RPMI8226 (cell line): ENCODE measurements at regions not wholly inside any gene's neighbourhood (a gene's known extent, or its start where the extent isn't known, plus 50 kb on each side); places are given as distances from the start of the nearest gene placed in this dataset.
"Not testable (repeated sequence)": the region's sequence is repeated elsewhere in the genome, so short reads cannot be mapped to it uniquely, and the experiment has no call there.

Experiments used
- DNase-seq: peaks from one replicate; pipeline ENCODE4 v3.0.0-alpha.2; 2015

DNA sequence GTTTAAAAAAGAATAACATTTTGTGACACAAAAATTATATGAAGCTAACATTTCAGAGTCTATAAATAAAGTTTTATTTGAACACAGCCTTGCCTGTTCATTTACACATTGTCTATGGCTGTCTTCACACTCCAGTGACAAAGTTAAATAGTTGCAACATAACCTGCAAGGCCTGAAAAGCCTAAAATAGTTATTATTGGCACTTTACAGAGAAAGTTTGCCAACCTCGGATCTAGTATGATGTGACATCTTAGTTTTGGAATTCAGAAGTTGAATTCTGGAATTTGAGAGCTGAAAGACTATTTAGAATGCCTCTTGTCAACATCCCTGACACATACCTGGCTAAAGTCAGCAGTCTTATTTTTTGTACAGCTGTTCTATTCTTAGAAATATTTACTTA lies 68.3 kb downstream of the DYRK2 start:
- no peak for DNase-seq

- DNase-seq: not testable (repeated sequence)
These were observed 70.8 kb downstream of the DYRK2 start for GRCh38 chr12:67719303-67719702.

DNA sequence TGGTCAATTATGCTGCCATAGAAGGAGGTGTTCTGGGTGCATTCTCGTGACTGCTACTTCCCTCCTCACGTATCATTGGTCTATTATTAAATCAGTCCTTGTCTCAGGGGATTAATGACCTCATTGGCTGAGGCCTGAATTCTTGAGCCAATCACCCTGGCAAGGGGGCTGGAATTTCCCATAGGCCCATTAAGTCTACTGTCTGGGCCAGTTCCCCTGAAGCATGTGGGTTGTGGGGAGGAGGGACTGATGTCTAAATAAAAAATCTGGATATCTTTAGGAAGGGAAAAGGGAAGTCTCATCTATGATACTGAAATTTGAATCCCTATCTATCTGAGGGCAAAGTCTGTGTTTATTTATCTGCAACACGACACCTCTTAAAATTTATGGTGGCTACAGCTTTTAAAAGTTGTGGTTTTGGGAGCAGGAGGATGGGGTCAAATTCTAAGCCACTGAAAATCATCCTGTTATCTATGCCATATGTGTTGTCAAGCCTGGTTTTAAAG lies 71.9 kb downstream of the DYRK2 start:
- DNase-seq: no peak

GRCh38 chr12:67721248-67721647 lies 72.7 kb downstream of the DYRK2 start:
- no peak for DNase-seq

- DNase-seq: no peak
These were observed 73.8 kb downstream of the DYRK2 start for GRCh38 chr12:67722296-67722695.

- DNase-seq: no peak
These were observed 78.3 kb downstream of the DYRK2 start for GRCh38 chr12:67726868-67727267.

DNA sequence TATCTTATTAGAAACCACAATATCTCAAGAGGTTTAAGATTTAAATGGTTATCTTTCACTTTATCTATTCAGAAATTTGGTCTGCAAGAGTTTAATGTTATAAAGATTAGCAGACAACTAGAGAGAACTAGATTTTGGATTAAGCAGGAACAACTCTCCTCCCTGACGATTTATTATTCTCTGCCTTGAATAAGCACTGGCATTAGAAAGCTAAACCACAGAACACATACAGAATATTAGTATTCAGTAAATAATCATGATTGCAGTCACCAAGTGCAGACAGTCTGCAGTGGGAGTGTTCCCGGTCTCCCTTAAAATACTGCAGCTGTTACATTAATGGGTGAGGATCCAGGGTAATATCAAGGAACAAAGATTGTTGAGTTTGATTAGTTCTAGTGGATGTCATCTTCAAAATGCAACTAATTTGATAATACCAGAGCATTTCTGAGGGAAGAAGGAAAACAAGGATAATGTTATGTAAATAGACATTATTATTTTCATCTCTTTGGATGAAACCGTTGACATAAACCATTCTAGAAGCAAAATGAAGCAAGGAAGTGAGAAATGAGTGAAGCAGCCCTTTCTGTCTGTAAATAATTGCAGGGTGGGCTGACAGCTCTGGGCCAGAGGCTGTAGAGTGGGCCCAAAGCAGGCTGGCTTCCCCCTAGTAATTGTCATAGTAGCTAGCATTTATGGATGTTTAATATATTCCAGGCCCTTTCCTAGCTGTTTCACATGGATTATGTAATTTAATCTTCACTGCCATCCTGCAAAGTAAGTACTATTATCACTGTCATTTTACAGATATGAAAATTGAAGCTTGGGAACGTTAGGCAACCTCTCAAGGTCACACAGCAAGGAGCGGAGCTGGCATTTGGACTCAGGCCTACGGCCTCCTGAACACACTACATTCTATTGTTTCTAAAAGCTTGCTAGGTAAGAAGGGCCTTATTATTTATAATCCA lies 79.4 kb downstream of the DYRK2 start:
- no peak for DNase-seq

DNA sequence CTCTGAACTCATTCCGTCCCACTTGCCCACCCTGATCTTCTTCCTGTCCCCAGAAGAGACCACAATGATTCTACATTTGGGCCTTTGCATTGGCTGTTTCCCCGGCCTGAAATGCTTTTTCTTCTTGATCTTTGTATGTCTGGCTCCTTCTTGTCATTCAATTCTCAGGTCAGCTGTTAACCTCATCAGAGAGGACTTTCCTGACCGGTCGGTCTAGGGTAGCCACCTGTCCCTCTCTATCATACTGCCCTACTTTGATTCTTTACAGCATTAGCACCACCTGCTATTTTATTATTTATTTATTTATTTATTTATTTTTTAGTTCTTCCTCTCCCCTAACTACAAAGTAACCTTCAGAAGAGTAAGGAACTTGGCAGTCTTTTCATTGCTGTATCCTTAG lies 84.3 kb downstream of the DYRK2 start:
- no peak for DNase-seq

- DNase-seq: no peak
These were observed 87.3 kb downstream of the DYRK2 start for GRCh38 chr12:67735868-67736267.

DNA sequence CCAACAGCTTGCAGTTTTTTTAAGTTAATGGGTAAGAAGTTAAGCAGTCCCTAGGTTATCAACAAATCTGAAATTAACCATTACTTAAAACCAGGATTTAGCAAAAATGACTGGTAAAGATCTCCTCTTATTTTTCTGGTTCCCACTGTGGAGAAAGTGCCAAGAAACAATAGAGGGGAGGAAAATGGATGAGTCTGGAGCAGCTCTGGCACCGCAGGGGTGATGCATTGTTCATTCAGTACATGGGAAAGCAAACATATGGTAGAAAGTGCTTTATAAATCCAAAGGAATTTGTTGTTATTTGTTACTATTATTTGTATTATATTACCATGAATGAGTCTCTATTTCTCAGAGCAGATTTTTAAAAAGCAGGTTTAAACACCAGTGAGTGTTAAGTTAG lies 92.2 kb downstream of the DYRK2 start:
- DNase-seq: no peak

DNA sequence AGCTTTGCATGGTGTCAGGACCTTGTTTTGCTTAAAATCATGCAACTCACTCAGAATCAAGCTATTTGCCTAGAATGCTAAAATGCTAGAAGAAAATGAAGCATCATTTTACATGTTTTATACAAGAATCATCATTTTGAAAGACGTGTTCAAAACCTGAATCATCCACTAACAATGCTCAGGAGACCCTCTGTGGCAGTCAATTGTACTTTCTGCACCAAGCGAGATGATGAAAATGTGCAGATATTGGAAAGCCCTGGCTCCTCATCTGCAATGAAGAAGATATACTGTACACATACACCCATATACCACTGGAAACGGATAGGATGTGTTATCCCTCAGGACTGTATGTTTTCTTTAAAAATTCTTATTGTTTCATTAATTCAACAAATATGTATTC lies 92.7 kb downstream of the DYRK2 start:
- DNase-seq: no peak

GRCh38 chr12:67742461-67742860 lies 93.9 kb downstream of the DYRK2 start:
- no peak for DNase-seq

GRCh38 chr12:67747869-67748742 lies 99.6 kb downstream of the DYRK2 start:
- no peak for DNase-seq

- no peak for DNase-seq
These were observed 100.1 kb downstream of the DYRK2 start for GRCh38 chr12:67748743-67749040.

DNA sequence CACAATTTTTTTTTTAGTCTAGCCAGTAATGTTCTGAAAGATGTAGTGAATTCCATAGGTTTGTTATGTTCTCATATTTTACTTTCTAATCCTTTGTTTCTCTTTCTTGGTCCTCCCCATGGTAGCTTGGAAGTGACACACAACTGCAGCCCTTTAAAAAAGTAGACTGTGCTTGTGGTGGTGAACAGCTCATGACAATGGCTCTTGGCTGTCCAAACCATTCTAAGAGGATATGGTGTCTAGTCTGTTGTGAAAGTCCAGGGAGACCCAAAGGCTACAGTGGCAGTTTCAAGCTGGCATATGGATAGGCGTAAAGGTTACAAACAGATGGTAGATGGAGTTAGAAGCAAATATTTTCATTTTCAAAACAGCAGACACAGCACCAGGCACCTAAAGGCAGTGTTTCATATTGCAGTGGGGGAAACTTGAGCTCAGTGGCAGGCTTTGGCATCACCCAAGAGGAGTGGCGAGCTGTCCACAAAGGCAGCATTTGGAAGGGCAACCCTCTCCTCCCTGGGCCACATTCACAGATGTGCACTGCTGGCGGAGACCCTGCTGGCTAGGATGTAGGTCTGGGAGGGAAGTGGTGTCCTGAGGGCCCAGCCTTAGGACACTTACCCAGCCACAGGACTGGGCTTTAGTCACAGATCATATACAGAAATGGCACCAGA lies 102.1 kb downstream of the DYRK2 start:
- DNase-seq: no peak

DNA sequence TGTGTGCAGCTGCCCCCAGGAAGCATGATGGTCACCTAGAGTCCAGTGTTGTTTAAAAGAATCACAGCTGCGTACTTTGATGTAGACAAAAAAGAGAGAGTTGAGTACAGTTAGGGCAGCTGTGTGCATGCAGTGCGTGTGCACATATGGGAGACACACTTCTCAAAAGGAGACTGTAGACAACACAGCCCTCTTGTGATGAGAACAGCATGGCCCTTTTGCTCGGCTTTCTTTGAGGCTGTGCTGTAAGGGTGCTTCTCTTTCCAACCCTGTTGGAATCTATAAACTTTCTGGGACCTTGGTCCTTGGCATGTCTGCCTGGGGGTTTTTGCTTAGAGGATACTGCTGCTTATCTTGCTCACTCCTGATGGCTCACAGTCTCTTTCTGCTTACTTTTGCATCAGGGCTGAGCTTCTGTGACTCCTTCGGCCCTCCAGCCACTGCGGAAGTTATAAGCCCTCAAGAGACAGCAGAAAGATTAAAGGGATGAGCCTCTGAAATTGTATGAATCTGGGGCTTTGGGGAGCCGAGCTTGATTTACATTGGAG lies 102.9 kb downstream of the DYRK2 start:
- no peak for DNase-seq

DNA sequence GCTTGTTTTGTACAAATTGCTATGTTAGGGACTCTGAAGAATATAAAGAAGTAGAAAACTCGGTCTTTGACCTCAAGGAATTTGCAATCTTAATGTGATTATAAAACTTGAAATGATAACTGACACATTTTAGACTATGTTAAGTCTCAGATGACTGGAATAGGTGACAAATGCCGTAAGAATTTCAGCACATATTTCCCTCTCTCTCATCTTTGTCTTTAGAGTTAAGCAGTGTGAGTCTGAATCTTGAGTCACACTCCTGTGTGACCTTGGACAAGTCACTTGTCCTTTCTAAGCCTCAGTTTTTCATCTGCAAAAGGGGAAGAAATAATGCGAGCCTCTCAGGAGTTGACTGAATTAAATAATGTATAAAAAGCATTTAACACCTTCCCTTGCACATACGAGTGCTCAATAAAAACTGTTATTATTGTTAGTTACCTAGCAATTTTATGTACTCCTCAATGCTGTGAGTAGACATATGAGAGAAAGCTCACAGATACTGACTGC lies 103.7 kb downstream of the DYRK2 start:
- no peak for DNase-seq

DNA sequence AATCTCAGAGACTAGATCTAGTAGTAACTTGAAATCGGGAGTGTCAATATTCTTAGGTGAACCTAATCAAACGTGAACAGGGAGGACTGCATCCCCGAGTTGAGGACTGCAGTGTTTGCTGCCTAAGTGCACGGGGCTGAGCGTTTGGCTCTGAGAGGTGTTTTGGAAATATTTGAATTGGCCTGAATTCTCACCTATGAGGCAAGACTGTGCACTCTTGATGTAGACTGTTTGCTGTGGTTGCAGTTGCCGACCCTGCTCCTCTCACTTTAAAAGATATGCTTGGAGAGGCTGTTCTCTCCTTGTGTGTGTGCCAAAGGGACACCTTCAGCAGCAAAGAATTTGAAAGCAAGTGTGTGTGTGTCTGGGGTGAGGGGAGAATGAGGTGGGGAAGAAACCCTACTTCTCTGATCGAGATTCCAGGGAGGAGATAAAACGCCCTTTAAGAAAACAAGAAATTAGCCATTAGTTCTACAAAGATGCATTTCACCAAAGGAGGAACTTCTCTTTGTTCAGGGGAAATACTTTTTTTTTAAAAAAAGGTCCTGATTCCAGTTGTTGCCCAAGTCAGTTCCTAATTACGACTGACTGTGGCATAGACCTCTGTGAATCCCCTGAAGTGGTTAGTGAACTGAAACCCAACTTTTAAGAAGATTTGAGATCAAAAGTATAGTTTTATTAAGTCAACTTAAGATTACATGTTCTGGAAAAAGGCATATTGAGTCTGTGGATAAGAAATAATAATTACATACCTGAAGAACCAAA lies 106.6 kb downstream of the DYRK2 start:
- DNase-seq: no peak

DNA sequence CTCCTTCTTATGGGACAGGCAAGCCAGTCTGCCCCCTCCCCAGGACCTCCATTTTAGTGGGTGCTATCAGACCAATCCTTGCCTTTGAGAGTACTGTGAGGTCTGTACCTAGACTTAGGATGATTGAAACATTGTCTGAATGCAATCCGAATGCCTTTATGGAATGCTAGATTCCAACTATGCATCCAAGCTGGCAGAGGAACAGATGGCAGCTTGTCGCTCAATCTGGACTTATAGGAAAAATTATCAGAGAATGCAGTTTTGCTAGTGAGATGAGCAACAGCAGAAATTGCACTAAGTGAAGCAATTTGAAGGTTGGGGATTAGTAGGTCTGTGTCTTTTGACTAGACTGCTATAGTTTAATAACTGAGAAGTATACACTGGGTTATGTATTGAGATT lies 109.1 kb downstream of the DYRK2 start:
- no peak for DNase-seq

DNA sequence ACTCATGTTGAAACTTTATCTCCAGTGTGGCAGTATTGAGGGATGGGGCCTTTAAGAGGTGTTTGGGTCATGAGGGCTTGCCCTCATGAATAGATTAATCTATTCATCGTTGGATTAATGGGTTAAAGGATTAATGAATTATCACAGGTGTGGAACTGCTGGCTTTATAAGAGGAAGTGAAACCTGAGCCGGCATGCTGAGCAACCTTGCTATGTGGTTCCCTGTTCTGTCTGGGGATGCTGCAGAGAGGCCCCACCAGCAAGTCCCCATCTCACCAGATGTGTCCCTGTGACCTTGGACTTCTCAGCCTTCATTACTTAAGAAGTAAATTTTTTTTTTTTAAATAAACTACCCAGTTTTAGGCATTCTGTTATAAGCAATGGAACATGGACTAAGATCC lies 109.6 kb downstream of the DYRK2 start:
- peak; percentile 88 for DNase-seq

DNA sequence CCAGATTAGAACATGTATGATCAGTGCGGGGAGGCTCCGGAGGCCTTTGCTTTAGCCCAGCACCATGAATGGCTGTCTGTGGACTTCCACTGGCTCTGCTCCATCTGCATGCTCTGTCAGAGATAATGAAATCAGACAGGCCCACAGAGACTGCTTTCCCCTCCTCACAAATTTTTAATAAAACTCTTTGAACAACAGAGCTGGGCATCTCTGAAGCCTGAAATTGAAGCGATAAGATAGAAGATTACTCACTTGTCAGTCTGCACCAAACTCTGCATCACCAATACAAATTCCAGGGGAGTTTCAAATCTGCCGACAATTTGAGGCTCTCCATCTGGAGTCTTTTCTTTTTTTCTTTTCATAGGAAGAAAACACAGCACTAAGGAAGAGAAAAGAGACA lies 110.0 kb downstream of the DYRK2 start:
- DNase-seq: no peak

GRCh38 chr12:67759829-67760228 lies 111.3 kb downstream of the DYRK2 start:
- no peak for DNase-seq
